Naive thymus-derived CD8-positive, alpha-beta T cell (primary cell): ENCODE measurements at regions not wholly inside any gene's neighbourhood (a gene's known extent, or its start where the extent isn't known, plus 50 kb on each side); places are given as distances from the start of the nearest gene placed in this dataset.
"Not testable (repeated sequence)": the region's sequence is repeated elsewhere in the genome, so short reads cannot be mapped to it uniquely, and the experiment has no call there.

Source experiments
- ATAC-seq, 2 donors: fragments of 150-1000 bp; cut with Tn5 transposase in 1 of 2; sonication (Bioruptor Pico), chemical (Tn5 transposase) in 1 of 2; 1 replicate in 1 of 2; 2 replicates in 1 of 2; pipeline ENCODE4 v1.10.0; 2021; ENCODE audit warnings: mild to moderate bottlenecking in 2 of 2, moderate library complexity in 2 of 2
- POLR2A ChIA-PET: fragments of 350-600 bp; sonication (Branson Sonifier 250); formaldehyde crosslinking; loops from one replicate; lab custom pipeline; 2021; ENCODE audit warnings: antibody characterized with exemption; lab: Charles Lee
- DNase-seq, 10 donors: peaks; one replicate each; pipeline versions ENCODE4 v3.0.0 to v3.0.0-alpha.2; 2020 to 2022
- H3K27ac Mint-ChIP-seq, 10 donors: one replicate each; pipeline ENCODE4 v1.8.0; 2020 to 2022; ENCODE audit warnings: mild to moderate bottlenecking in 10 of 10, mixed read lengths in 10 of 10, moderate library complexity in 4 of 10, inconsistent platforms in 1 of 10
- H3K27me3 Mint-ChIP-seq, 5 donors: one replicate each; pipeline ENCODE4 v1.8.0; 2021 to 2022; ENCODE audit warnings: mixed read lengths in 5 of 5
- H3K36me3 Mint-ChIP-seq, 3 donors: one replicate each; pipeline ENCODE4 v1.8.0; 2020 to 2022; ENCODE audit warnings: mixed read lengths in 3 of 3, mild to moderate bottlenecking in 2 of 3, inconsistent platforms in 1 of 3
- H3K4me1 Mint-ChIP-seq, 4 donors: one replicate each; pipeline ENCODE4 v1.8.0; 2021 to 2022; ENCODE audit warnings: mixed read lengths in 4 of 4
- H3K4me3 Mint-ChIP-seq, 10 donors: one replicate each; pipeline ENCODE4 v1.8.0; 2020 to 2022; ENCODE audit warnings: mild to moderate bottlenecking in 10 of 10, mixed read lengths in 10 of 10, moderate library complexity in 6 of 10, inconsistent platforms in 1 of 10
- H3K9me3 Mint-ChIP-seq, 9 donors: one replicate each; pipeline ENCODE4 v1.8.0; 2020 to 2022; ENCODE audit warnings: mixed read lengths in 9 of 9, mild to moderate bottlenecking in 3 of 9, inconsistent platforms in 1 of 9, moderate library complexity in 1 of 9

DNA sequence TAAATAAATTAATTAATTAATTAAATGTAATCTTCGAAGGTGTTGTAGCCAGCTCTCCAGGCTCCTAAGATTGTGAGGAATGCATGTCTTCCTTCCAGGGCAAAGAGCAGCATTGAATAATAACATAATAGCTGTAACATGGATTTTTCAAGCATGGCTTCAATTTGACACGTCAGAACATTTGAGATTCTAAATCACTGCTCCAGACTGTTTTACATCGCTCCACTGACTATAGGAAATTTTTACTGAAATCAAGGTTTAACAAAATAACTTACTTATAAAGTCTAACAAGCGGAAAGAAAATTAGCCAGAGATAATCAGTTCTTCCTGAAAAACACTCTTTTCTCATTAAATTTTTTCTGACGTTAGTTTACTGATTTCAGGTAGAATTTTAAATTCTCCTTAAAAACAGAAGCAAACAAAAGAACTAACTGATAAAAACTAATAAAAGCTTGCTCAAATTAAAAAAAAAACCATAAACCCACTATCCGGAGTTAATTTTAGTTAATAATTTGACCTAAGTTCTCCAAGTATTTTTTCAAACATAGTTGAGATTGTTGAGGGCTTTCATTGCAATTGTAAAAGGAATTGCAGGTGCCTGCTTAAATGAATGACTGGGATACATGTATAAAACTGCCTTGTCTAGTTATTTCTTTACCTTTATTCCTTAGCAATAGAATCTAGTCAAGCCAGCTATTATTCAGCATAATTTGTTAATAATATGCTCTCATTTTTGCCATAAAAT lies 51.2 kb upstream of the SGCE start:
- Mint-ChIP-seq H3K4me3 (no peak overlapping the region), H3K36me3 (no peaks in the 10 kb centered on the region), H3K27me3 (peaks cover 2 to 12% (median 7%) of the 10 kb centered on the region in 5 donors), H3K4me1 (no peaks in the 10 kb centered on the region), H3K27ac (no peak overlapping the region), H3K9me3 (peaks cover 0 to 3% (median 0%) of the 10 kb centered on the region in 9 donors)
- POLR2A ChIA-PET = no interaction called here
- DNase-seq (no peak), ATAC-seq (no peak)

DNA sequence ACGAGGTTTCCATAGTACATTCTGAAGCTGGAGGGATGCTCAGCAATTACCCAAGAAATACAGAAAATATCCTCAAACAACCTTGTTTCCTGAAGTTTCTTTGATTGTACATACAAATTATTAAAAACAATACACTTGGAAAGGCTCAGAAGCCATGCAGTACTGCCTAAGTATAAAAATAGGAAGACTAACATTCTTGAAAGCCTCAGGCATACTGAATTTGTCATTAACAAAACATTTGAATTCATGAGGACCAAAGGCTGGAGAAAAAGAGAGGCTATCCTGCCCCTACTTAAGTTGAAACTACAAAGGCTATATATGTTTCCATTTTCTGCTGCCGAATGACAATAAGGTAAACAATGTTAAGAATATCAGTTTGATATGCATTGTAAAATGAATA lies 54.3 kb upstream of the SGCE start:
- no peak for ATAC-seq
- POLR2A ChIA-PET = no interaction called here

DNA sequence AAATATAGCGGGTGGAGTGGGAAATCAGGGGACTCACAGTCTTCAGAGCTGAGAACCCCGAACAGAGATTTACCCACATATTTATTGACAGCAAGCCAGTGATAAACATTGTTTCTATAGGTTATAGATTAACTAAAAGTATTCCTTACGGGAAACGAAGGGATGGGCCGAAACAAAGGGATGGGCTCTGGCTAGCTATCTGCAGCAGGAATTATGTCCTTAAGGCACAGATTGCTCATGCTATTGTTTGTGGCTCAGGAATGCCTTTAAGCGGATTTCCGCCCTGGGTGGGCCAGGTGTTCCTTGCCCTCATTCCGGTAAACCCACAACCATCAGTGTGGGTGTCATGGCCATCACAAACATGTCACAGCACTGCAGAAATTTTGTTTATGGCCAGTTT lies 66.4 kb upstream of the SGCE start:
- DNase-seq, H3K9me3 Mint-ChIP-seq, POLR2A ChIA-PET, H3K27ac Mint-ChIP-seq, H3K4me1 Mint-ChIP-seq, H3K4me3 Mint-ChIP-seq, ATAC-seq, H3K36me3 Mint-ChIP-seq: not testable (repeated sequence)
- peaks cover 3 to 14% (median 6%) of the 10 kb centered on the region in 5 donors for H3K27me3 Mint-ChIP-seq

More for the DNA sequence above, 54.3 kb upstream of the SGCE start:
- H3K4me3 Mint-ChIP-seq = no peak overlapping the region
- DNase-seq = no peak
- no peaks in the 10 kb centered on the region for H3K36me3 Mint-ChIP-seq
- H3K9me3 Mint-ChIP-seq = peaks cover 0 to 3% (median 0%) of the 10 kb centered on the region in 9 donors
- H3K4me1 Mint-ChIP-seq = no peaks in the 10 kb centered on the region
- H3K27me3 Mint-ChIP-seq = peaks cover 0 to 10% (median 6%) of the 10 kb centered on the region in 5 donors
- H3K27ac Mint-ChIP-seq = no peak overlapping the region

DNA sequence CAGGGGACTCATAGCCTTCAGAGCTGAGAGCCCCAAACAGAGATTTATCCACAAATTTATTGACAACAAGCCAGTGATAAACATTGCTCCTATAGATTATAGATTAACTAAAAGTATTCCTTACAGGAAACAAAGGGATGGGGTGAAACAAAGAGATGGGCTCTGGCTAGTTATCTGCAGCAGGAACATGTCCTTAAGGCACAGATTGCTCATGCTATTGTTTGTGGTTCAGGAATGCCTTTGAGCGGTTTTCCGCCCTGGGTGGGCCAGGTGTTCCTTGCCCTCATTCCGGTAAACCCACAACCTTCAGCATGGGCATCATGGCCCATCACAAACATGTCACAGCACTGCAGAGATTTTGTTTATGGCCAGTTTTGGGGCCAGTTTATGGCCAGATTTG lies 73.0 kb upstream of the SGCE start:
- ATAC-seq, POLR2A ChIA-PET, DNase-seq, H3K36me3 Mint-ChIP-seq, H3K4me3 Mint-ChIP-seq, H3K27ac Mint-ChIP-seq, H3K4me1 Mint-ChIP-seq: not testable (repeated sequence)
- Mint-ChIP-seq H3K9me3 (peaks cover 0 to 18% (median 9%) of the 10 kb centered on the region in 9 donors), H3K27me3 (peaks cover 12 to 58% (median 23%) of the 10 kb centered on the region in 5 donors)

DNA sequence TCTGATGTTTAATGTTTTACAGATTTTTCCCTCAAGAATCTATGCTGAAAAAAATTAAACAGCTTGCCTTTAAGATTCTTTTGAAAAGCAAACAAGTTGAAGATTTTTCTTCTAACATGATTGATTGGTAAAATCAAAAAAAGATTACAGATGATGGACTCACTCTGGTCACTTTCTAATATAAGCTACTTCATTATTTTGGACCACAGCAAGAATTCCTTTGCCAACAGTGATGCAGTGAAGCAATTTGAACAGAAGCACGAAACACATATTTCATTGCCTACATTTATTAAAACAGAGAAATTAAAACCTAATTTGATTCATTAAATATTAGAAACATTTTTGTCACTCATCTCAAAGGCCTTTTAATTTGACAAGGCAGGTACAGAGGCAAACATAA lies 82.1 kb upstream of the SGCE start:
- POLR2A ChIA-PET = no interaction called here
- no peak for DNase-seq
- no peak overlapping the region for H3K27ac Mint-ChIP-seq

DNA sequence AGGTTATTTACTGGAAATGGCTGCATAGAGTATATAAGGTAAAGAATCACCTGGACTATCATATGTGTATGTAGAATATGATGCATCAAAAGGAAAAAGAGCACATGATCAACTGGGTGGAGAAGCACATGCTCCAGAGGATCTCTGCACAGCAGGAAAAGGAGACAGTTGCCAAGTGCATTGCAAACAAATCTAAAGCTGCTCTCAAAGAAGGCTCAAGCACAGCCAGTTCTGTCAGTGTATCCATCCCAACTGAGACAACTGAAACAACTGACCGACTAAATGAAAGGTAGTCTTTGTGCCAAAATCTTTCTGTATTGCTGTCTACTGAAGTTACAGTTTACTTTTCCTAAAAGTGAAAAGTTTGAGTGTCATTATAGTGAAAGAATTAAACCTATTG lies 83.2 kb upstream of the SGCE start:
- no peak overlapping the region for H3K27ac Mint-ChIP-seq
- no peaks in the 10 kb centered on the region for H3K36me3 Mint-ChIP-seq
- H3K4me1 Mint-ChIP-seq = no peaks in the 10 kb centered on the region
- peaks cover 0 to 4% (median 0%) of the 10 kb centered on the region in 5 donors for H3K27me3 Mint-ChIP-seq
- POLR2A ChIA-PET = no interaction called here
- H3K4me3 Mint-ChIP-seq = no peak overlapping the region
- no peak for DNase-seq
- ATAC-seq = no peak
- H3K9me3 Mint-ChIP-seq = no peaks in the 10 kb centered on the region

More for the DNA sequence above, 82.1 kb upstream of the SGCE start:
- peaks cover 0 to 4% (median 0%) of the 10 kb centered on the region in 5 donors for H3K27me3 Mint-ChIP-seq
- no peaks in the 10 kb centered on the region for H3K9me3 Mint-ChIP-seq
- no peaks in the 10 kb centered on the region for H3K4me1 Mint-ChIP-seq
- H3K36me3 Mint-ChIP-seq = no peaks in the 10 kb centered on the region
- no peak overlapping the region for H3K4me3 Mint-ChIP-seq
- no peak for ATAC-seq

DNA sequence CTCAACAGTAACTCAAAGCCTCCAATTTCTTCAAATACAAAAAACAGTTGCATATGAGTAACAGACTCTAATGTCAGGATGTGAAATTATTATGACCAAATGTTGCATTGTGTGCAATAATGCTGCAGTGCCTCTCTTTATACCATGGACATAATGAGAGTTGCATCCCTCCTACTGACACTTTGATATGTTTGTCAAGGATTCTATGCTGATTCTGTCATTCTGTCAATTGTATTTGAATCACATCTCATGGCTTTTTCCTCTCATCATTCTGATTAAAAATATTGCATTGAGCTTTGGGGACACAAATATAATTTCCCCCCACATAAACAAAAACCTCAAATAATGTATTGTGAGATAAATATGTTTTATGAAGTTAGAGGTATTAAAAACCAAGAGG lies 84.6 kb upstream of the SGCE start:
- Mint-ChIP-seq H3K9me3 (no peaks in the 10 kb centered on the region), H3K36me3 (no peaks in the 10 kb centered on the region), H3K4me1 (no peaks in the 10 kb centered on the region), H3K27ac (no peak overlapping the region), H3K27me3 (peaks cover 0 to 3% (median 0%) of the 10 kb centered on the region in 5 donors), H3K4me3 (no peak overlapping the region)
- ATAC-seq (no peak), DNase-seq (no peak)
- POLR2A ChIA-PET = no interaction called here

DNA sequence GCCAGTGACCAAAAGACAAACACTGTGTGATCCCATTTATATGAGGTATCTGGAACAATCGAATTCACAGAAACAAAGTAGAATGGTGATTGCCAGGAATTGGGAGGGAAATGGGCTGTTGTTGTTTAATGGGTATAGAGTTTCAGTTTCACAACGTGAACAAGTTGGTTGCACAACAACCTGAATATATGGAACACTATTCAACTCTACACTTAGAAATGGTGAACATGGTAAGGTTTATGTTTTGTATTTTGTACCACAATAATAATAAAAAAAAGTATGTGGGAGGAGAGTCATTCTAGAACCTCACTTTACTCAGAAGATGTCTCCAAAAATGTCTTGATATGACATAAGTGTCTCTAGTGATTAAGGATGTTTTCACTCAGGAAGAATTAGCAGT lies 85.2 kb upstream of the SGCE start:
- Mint-ChIP-seq H3K4me3 (no peak overlapping the region), H3K27ac (no peak overlapping the region), H3K4me1 (no peaks in the 10 kb centered on the region), H3K36me3 (no peaks in the 10 kb centered on the region), H3K9me3 (no peaks in the 10 kb centered on the region), H3K27me3 (peaks cover 0 to 3% (median 0%) of the 10 kb centered on the region in 5 donors)
- no peak for DNase-seq
- no peak for ATAC-seq
- POLR2A ChIA-PET = no interaction called here

DNA sequence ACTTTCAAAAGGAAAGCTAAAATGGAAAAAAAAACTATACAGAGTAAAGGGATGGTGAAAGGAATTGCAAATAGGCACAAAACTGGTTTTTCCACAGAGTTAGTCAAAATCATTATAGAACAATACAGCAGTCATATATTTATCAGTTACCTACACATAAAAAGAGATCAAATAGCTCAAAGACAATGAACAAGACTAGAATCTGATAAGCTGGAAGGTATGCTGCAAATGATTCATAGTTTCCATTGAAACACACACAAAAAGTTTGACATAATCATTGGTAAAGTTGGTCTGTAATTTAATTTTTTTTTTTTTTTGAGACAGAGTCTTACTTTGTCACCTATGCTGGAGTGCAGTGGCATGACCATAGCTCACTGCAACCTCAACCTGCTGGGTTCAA lies 92.4 kb upstream of the SGCE start:
- H3K4me3 Mint-ChIP-seq = no peak overlapping the region
- H3K9me3 Mint-ChIP-seq = peaks cover 0 to 36% (median 14%) of the 10 kb centered on the region in 9 donors
- POLR2A ChIA-PET = no interaction called here
- no peak overlapping the region for H3K27ac Mint-ChIP-seq
- DNase-seq (no peak), ATAC-seq (no peak)
- H3K4me1 Mint-ChIP-seq = no peaks in the 10 kb centered on the region
- H3K36me3 Mint-ChIP-seq = peaks cover 0 to 19% (median 0%) of the 10 kb centered on the region in 3 donors
- peaks cover 0 to 9% (median 0%) of the 10 kb centered on the region in 5 donors for H3K27me3 Mint-ChIP-seq

DNA sequence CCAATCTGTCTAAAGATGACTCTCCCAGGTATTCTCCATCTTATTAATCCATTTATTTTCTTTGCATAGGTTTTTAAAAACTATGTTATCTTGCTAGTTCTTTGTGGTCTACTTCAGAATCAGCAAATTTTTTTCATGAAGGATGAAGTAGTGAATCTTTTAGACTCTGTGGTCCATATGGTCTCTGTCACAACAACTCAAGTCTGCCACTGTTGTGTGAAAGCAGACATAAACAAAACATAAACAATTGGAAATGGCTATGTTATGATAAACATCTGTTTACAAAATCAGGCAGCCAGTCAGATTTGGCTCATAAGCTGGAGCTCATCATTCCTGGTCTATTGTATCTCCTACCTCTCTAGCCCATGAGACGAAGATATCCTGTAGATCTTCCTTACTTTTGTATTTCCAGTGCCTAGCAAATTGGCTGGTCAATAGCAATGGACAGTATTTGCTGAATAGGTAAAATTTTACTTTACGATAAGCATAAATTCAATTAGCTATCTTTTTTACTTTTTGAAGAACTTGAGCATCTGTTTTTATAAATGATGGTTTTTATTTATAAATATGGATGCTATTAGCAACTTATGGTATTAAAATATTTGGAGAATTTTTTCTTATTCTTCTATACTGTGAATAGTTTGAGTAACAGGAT lies 104.6 kb upstream of the SGCE start:
- Mint-ChIP-seq H3K27me3 (peaks cover 1 to 20% (median 3%) of the 10 kb centered on the region in 5 donors), H3K27ac (no peak overlapping the region), H3K36me3 (peaks cover 0 to 6% (median 0%) of the 10 kb centered on the region in 3 donors), H3K9me3 (peaks cover 0 to 22% (median 7%) of the 10 kb centered on the region in 9 donors), H3K4me1 (no peaks in the 10 kb centered on the region), H3K4me3 (no peak overlapping the region)
- DNase-seq = no peak
- no peak for ATAC-seq
- POLR2A ChIA-PET = no interaction called here

DNA sequence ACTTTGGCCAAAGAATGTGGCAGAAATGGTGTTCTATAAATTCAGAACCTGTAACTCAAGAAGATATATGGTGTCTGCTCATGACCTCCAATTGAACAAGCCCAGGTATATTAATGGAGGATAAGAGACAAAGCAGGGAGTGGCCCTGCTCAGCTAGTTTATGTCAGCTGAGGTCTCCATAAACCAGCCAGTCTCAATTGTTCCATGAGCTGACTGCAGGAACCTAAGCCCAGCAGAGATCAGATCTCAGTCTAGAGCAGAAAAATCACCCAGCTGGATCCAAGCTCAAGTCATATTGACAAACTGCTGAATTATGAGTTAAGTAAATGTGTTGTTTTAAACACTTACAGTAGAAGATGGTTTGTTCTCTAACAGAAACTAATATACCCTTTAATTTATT lies 105.5 kb upstream of the SGCE start:
- H3K4me1 Mint-ChIP-seq = no peaks in the 10 kb centered on the region
- peaks cover 0 to 13% (median 4%) of the 10 kb centered on the region in 9 donors for H3K9me3 Mint-ChIP-seq
- peaks cover 1 to 12% (median 2%) of the 10 kb centered on the region in 5 donors for H3K27me3 Mint-ChIP-seq
- POLR2A ChIA-PET = no interaction called here
- H3K36me3 Mint-ChIP-seq = no peaks in the 10 kb centered on the region
- ATAC-seq (no peak), DNase-seq (no peak)
- no peak overlapping the region for H3K27ac Mint-ChIP-seq
- no peak overlapping the region for H3K4me3 Mint-ChIP-seq

DNA sequence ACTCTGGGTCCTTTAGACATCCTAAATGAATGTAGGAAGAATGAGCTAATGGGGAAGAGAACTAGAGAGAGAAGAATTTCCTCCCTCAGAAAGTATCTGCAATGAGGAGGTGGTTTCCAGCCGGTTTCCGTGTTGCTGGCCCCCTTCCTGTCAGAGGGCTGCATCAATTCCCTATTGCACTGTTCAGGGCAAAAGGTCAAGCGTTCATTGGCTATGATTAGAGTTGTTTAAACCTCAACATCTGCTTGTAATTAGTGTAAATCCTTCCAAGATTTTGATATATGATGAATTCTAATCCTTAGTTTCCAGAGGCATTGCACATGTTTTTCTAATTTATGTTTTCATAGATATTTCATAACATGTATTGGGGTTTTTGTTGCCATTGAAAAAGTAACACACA lies 107.3 kb upstream of the SGCE start:
- Mint-ChIP-seq H3K36me3 (no peaks in the 10 kb centered on the region), H3K4me3 (no peak overlapping the region), H3K9me3 (peaks cover 0 to 7% (median 2%) of the 10 kb centered on the region in 9 donors), H3K4me1 (no peaks in the 10 kb centered on the region), H3K27me3 (peaks cover 0 to 12% (median 2%) of the 10 kb centered on the region in 5 donors), H3K27ac (no peak overlapping the region)
- ATAC-seq (no peak), DNase-seq (no peak)
- POLR2A ChIA-PET = no interaction called here

DNA sequence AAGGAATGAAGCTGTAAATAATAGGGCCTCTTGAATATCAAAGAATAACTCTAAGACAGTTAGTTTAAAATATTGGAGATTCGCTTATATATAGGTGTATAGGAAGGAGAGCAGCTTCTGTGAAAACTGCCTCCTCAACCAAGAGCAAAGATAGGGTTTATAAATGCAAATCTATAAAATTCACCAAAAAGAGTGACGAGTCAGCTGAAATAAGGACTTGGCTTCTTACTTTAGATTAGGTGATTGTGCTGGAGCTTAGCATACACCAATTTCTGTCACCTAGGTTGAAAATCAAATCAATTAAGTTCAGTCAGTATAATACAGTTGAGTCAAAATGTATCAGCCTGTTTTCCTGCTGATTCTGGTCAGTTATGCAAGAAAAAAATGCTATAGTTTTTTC lies 113.8 kb upstream of the SGCE start:
- no peak overlapping the region for H3K4me3 Mint-ChIP-seq
- no peaks in the 10 kb centered on the region for H3K36me3 Mint-ChIP-seq
- H3K27me3 Mint-ChIP-seq = peaks cover 0 to 34% (median 5%) of the 10 kb centered on the region in 5 donors
- ATAC-seq (no peak), DNase-seq (no peak)
- H3K4me1 Mint-ChIP-seq = no peaks in the 10 kb centered on the region
- no peak overlapping the region for H3K27ac Mint-ChIP-seq
- POLR2A ChIA-PET = no interaction called here
- peaks cover 0 to 7% (median 0%) of the 10 kb centered on the region in 9 donors for H3K9me3 Mint-ChIP-seq
